HG03066 (cell line): ENCODE measurements at regions not wholly inside any gene's neighbourhood (a gene's known extent, or its start where the extent isn't known, plus 50 kb on each side); places are given as distances from the start of the nearest gene placed in this dataset.

Source experiments
- ATAC-seq: cut with Tn5 transposase; IDR thresholded peaks from one replicate; pipeline ENCODE4 v1.9.1; 2021; ENCODE audit warnings: low read depth; ENCODE audit not compliant: unreplicated experiment

GRCh38 chr22:22390989-22391388 lies 117.6 kb downstream of the ZNF280B start:
- no peak for ATAC-seq

DNA sequence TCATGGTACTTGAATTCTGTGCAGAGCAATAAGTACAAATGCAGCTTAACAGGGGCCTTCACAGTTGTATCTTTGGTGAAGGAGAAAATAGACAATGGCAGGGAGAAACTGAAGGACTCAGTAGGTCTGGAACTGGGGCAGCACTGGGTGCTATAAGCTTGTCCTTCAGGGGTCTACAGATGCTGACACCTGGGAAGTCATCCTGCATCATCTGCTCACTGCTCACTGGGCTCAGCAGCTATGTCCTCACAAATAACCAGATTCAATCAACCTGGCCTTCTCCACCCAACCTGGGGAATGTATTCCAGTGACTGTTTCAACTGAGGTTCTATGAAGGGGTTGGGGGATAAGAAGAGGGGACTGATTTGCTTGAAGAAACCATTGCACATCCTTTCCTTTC lies 117.0 kb downstream of the ZNF280B start:
- ATAC-seq: no peak

GRCh38 chr22:22392131-22392530 lies 116.4 kb downstream of the ZNF280B start:
- no peak for ATAC-seq

DNA sequence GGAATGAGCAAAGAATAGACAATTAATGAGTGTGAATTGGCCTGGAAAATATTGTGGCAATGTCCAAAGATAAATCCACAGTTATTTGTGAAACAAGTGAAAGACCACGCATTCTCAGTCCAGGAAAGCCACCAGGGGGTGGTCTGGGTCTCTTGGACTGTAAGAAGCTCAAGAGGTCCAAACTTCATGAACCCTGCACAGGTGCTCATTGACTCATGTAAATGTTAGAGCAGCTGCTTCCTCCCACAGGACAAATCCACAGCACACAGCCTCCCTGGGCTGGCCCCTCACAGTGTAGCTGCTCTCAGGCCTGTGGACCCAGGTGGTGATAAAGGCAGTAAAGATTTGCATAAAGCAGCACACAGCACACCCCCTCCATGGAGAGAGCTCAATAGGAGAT lies 114.0 kb downstream of the ZNF280B start:
- ATAC-seq: no peak

GRCh38 chr22:22395245-22395644 lies 113.3 kb downstream of the ZNF280B start:
- no peak for ATAC-seq

DNA sequence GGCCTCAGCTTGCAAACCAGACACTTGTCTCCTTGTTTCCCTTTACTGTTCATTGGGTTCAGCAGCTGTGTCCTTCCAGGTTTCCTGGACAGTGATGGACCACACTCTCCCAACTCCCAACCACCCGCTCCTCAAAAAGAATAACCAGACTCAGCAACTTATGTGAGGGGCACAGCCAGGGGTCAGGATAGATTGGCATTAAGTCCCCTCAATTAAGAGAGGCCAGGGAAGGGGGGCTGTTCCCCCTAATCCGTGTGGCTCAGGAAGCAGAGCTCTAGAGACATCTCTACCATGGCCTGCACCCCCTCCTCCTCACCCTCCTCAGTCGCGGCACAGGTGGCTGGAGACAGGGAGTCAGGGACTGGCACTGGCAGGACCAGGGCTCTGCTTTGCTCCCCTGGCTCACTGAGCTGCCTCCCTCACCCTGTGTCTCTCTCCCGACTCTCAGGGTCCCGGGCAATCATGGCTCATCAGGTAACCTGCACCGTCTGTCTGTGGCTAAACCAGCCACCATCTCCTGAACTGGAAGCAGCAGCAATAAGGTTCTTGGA lies 111.7 kb downstream of the ZNF280B start:
- no peak for ATAC-seq

- ATAC-seq: no peak
Measured at GRCh38 chr22:22397292-22397870, 111.2 kb downstream of the ZNF280B start.

DNA sequence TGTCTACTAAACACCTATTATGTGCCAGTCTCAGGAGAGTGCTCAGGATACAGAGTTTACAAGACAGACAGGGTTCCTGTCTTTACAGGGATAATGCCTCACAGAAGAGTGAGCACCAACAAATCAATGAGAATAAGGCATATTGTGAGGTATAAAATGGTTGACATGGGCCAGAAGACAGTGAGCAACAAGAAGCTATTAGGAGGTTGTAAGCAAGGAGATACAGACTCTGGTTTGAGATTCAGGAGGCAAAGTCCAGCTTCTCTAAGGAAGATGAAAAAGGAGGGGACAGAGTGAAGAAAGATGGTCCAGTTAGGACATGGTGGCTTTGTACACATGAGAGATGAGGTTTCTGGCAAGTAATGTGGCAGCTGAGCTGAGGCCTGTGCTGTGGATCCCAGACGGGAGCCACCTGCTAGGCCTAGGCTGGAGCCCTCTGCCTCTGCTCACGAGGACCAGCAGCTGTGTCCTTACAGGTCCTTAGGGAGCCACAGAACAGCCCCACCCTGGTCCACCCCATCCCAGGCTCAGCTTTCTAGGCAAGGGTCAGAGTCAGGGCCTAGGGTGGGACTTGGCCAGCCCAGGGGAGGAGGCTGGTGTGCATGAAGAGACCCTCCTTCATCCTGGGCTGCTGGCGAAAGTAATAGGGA lies 110.5 kb downstream of the ZNF280B start:
- ATAC-seq: no peak

DNA sequence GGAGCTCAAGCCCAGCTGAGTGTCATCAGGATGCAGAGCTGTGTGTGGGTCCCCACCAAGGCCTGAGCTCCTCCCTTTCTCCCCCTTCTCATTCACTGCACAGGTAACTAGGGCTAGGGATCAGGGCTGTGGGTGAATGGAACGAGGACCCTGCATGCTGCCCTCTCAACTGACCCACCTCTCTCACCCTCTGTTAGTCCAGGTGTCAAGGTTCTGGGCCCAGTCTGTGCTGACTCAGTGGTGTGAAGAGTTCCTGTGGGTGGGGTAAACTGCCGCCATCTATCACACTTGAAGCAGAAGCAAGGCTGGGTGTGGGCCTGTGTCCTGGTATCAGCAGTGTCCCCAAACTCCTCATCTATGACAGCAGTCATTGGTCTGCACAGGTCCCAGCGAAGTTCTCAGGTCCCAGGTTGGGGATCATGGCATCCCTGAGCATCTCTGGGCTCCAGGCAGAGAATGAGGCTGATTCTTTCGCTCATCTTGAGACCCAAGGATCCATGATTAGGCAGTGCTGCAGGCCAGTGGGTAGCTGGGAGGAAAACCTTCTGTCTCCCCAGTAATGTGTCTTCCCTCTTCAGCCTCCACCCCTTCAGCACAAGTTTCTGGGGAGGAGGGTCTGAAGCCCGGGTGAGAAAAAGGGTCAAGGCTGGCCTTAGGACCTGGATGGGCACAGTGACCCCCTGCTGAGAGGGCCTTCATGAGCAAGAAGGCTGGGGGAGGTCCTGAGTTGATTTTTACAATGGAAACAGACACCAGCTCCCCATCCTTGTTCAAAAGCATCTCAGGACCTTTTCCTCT lies 109.8 kb downstream of the ZNF280B start:
- ATAC-seq: no peak

GRCh38 chr22:22400099-22400498 lies 108.4 kb downstream of the ZNF280B start:
- ATAC-seq: no peak

DNA sequence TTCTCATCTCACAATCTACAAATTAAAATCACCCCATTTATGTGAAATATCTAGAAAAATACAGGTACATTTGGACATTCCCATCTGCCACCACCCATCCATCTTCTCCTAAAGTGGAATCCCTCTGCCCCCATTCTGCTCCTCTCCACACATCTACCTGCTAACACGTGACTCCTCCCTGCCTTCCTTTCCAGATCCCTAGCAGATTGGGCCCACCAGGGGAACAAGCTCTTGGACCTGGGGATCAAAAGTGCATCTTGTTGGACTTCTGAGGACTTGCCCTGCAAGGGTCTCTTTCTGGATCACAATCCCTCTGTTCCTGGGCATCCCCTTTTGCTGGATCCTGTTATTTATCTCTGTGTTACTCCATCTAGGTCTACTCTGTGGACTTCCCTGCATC lies 107.6 kb downstream of the ZNF280B start:
- no peak for ATAC-seq

GRCh38 chr22:22401381-22401780 lies 107.2 kb downstream of the ZNF280B start:
- ATAC-seq: no peak

DNA sequence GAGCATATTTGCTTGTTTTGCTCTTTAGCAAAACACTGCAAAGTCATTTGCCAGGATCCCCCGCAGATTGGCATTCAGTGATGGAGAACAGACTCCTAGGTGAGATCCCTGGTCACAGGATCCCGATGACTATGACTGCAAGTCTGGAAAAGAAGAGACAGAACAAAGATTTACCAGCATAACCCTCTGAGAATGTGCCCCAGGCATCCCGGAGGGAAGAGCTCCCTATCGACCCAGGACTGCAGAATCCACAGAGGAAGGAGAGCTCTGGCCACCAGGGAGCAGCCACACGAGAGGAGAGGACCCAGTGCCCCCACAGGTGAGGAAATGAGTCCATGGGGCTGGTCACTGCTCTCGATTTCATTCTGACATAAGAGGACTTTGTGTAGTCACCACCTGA lies 105.2 kb downstream of the ZNF280B start:
- no peak for ATAC-seq

- no peak for ATAC-seq
Measured at GRCh38 chr22:22403771-22404170, 104.8 kb downstream of the ZNF280B start.

- no peak for ATAC-seq
Measured at GRCh38 chr22:22404598-22405284, 103.8 kb downstream of the ZNF280B start.

- no peak for ATAC-seq
Measured at GRCh38 chr22:22406445-22407027, 102.0 kb downstream of the ZNF280B start.

DNA sequence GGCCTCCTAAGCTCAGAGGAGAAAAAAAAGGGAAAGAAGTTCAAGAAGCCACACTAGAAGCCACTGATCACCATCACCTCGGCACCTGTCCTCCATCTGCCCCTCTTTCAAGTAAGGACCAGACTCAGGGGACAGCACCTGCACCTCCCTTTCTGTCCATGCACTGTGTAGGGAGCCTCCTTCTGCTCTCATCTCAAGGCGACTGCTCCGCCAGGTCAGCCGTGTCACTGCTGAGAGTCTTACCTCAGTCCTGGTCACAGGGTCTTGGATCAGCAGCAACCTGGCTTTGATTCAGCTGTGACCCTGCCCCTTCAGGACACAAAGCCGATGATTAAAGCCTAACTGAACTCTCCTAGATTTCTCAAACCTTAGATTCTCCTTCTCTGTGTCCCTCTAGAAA lies 101.5 kb downstream of the ZNF280B start:
- ATAC-seq: no peak

- no peak for ATAC-seq
Measured at GRCh38 chr22:22408269-22408668, 100.3 kb downstream of the ZNF280B start.

GRCh38 chr22:22408731-22409696 lies 99.5 kb downstream of the ZNF280B start:
- ATAC-seq: no peak
